GM21367 (cell line): ENCODE measurements at regions not wholly inside any gene's neighbourhood (a gene's known extent, or its start where the extent isn't known, plus 50 kb on each side); places are given as distances from the start of the nearest gene placed in this dataset.
A peak's percentile ranks its signal among the peaks of the same experiment; 100 is the strongest.
"Not testable (repeated sequence)": the region's sequence is repeated elsewhere in the genome, so short reads cannot be mapped to it uniquely, and the experiment has no call there.

Source experiments
- ATAC-seq: cut with Tn5 transposase; IDR thresholded peaks from one replicate; pipeline ENCODE4 v1.9.1; 2021; ENCODE audit not compliant: unreplicated experiment

GRCh38 chr7:17044396-17044795 is 162.6 kb upstream of the AGR3 start:
- no peak for ATAC-seq

- no peak for ATAC-seq
Measured at GRCh38 chr7:17044861-17045260, 163.1 kb upstream of the AGR3 start.

- ATAC-seq: no peak
Measured at GRCh38 chr7:17046259-17046658, 164.5 kb upstream of the AGR3 start.

GRCh38 chr7:17046666-17047065 is 164.9 kb upstream of the AGR3 start:
- ATAC-seq: no peak

GRCh38 chr7:17053164-17053563 is 171.4 kb upstream of the AGR3 start:
- not testable (repeated sequence) for ATAC-seq

- ATAC-seq: no peak
Measured at GRCh38 chr7:17054206-17054605, 172.4 kb upstream of the AGR3 start.

- ATAC-seq: no peak
Measured at GRCh38 chr7:17054836-17055235, 173.1 kb upstream of the AGR3 start.

- no peak for ATAC-seq
Measured at GRCh38 chr7:17055596-17055995, 173.8 kb upstream of the AGR3 start.

GRCh38 chr7:17056491-17057142 is 174.8 kb upstream of the AGR3 start:
- no peak for ATAC-seq

- ATAC-seq: no peak
Measured at GRCh38 chr7:17057143-17057509, 175.3 kb upstream of the AGR3 start.

- no peak for ATAC-seq
Measured at GRCh38 chr7:17058568-17058967, 176.8 kb upstream of the AGR3 start.

- no peak for ATAC-seq
Measured at GRCh38 chr7:17060051-17060450, 178.3 kb upstream of the AGR3 start.

GRCh38 chr7:17061443-17061842 is 179.7 kb upstream of the AGR3 start:
- ATAC-seq: no peak

GRCh38 chr7:17062151-17063044 is 180.6 kb upstream of the AGR3 start:
- ATAC-seq: no peak

- no peak for ATAC-seq
Measured at GRCh38 chr7:17063045-17063383, 181.2 kb upstream of the AGR3 start.

- ATAC-seq: no peak
Measured at GRCh38 chr7:17067691-17068090, 185.9 kb upstream of the AGR3 start.

GRCh38 chr7:17069146-17069545 is 187.4 kb upstream of the AGR3 start:
- ATAC-seq: peak; percentile 28

GRCh38 chr7:17070231-17070708 is 188.5 kb upstream of the AGR3 start:
- ATAC-seq: no peak

- peak; percentile 53 for ATAC-seq
Measured at GRCh38 chr7:17071866-17072265, 190.1 kb upstream of the AGR3 start.

GRCh38 chr7:17075601-17076255 is 193.9 kb upstream of the AGR3 start:
- ATAC-seq: no peak

- no peak for ATAC-seq
Measured at GRCh38 chr7:17078298-17078697, 196.5 kb upstream of the AGR3 start.
